NT2/D1 (cell line): ENCODE measurements at regions not wholly inside any gene's neighbourhood (a gene's known extent, or its start where the extent isn't known, plus 50 kb on each side); places are given as distances from the start of the nearest gene placed in this dataset.

ENCODE experiments used
- SUZ12 ChIP-seq: IDR thresholded peaks from 2 replicates; pipeline ENCODE4 v1.6.1; 2011; ENCODE audit not compliant: insufficient read length, insufficient read depth; ENCODE audit errors: extremely low read depth
- YY1 ChIP-seq: IDR thresholded peaks from 2 replicates; pipeline ENCODE4 v1.6.1; 2011; ENCODE audit not compliant: insufficient read length, insufficient read depth
- ZNF274 ChIP-seq: IDR thresholded peaks from 2 replicates; pipeline ENCODE4 v1.6.1; 2011; ENCODE audit warnings: mild to moderate bottlenecking, low read depth, low read length

DNA sequence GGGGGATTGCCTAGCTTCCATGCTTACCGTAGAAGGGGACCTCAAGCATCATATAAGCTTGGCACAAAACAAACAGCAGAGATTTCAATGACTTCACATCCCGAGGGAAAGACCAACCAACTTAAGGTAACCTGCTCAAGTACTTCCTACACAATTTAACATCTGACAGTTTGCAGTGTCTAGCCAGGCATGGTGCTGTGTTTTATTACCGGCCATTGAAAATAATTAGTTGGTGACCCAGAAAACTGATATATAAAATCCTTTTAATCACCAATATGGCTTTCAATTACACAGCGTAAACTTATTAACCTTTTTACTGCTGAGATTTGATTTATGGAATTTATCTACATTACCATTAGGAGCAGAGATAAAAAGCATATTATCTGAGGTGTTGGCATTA lies 268.3 kb downstream of the ARRDC4 start:
- TF ChIP-seq YY1 (no peak), ZNF274 (no peak), SUZ12 (no peak)
